MM.1S (cell line): ENCODE measurements at regions not wholly inside any gene's neighbourhood (a gene's known extent, or its start where the extent isn't known, plus 50 kb on each side); places are given as distances from the start of the nearest gene placed in this dataset.

Source experiments
- CTCF ChIP-seq: fragments of 300-600 bp; sonication (generic); IDR thresholded peaks from 2 replicates; pipeline ENCODE4 v1.5.1; 2016; ENCODE audit warnings: antibody characterized with exemption, low read length, mixed read lengths
- EZH2 ChIP-seq: fragments of 300-600 bp; sonication (generic); optimal IDR thresholded peaks from 2 replicates; pipeline ENCODE3; 2017; ENCODE audit warnings: low read depth, mild to moderate bottlenecking, antibody characterized with exemption, low read length, mixed read lengths
- EZH2phosphoT487 ChIP-seq: fragments of 300-600 bp; sonication (generic); IDR thresholded peaks from 2 replicates; pipeline ENCODE4 v1.6.1; 2018; ENCODE audit warnings: antibody characterized with exemption, low read length

DNA sequence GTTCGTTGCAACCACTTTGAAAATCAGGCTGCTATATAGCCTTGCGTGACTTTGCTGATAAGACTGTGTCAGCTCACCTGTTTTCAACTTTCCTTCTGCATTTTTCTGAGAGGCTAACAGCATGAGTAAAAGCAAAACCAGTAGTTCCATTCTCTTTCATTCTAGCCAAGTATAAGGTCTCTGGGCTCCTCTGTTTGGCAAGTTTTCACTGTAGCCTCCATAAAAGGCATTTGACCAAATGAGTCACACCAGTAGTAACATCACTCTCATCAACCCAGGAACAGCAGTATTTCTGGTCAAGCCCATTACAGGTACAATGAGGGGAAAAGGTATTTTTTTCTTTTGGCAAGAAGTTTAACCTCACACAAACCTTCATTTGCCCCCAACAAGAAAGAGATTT is 1149.8 kb upstream of the MIR17HG start:
- no peak for TF ChIP-seq CTCF
- no peak for TF ChIP-seq EZH2
- no peak for TF ChIP-seq EZH2phosphoT487
